ENCODE measurements at regions not wholly inside any gene's neighbourhood (a gene's known extent, or its start where the extent isn't known, plus 50 kb on each side); places are given as distances from the start of the nearest gene placed in this dataset.

DNA sequence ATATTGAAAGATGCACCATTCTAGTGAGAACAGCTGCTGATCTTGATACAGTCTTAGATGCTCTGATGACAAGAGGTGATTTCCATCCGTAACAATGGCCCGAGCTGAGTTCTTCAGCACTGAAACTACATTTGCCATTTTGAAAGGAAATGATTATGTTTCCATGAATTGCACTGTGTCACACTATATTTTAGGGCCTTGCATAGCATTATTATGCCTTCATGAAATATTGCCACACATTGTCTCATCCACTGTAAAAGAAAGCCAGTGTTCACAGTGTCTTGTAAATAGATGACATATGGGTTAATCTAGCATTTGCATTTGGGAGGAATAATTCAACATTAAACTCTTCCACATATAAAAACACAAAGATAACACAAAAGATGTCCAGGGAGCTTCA, 438.3 kb upstream of the PSMD7 start:
- Histone ChIP-seq H3K4me1 (no peaks in the 10 kb centered on the region), H3K27ac (no peak overlapping the region), H3K79me2 (no peaks in the 10 kb centered on the region), H3K9me3 (ENCODE audit: control insufficient read depth, low read length) (no peaks in the 10 kb centered on the region), H3K4me3 (ENCODE audit: low read depth, low read length) (no peak overlapping the region), H3K27me3 (ENCODE audit: control insufficient read depth, insufficient read depth, low read length) (no peaks in the 10 kb centered on the region), H3K4me2 (ENCODE audit: low read length) (no peak overlapping the region), H3K9ac (no peak overlapping the region), H3K36me3 (ENCODE audit: control insufficient read depth, insufficient read depth, low read length) (no peaks in the 10 kb centered on the region), H2AFZ (no peak overlapping the region)
- TF ChIP-seq, protein P1, sequence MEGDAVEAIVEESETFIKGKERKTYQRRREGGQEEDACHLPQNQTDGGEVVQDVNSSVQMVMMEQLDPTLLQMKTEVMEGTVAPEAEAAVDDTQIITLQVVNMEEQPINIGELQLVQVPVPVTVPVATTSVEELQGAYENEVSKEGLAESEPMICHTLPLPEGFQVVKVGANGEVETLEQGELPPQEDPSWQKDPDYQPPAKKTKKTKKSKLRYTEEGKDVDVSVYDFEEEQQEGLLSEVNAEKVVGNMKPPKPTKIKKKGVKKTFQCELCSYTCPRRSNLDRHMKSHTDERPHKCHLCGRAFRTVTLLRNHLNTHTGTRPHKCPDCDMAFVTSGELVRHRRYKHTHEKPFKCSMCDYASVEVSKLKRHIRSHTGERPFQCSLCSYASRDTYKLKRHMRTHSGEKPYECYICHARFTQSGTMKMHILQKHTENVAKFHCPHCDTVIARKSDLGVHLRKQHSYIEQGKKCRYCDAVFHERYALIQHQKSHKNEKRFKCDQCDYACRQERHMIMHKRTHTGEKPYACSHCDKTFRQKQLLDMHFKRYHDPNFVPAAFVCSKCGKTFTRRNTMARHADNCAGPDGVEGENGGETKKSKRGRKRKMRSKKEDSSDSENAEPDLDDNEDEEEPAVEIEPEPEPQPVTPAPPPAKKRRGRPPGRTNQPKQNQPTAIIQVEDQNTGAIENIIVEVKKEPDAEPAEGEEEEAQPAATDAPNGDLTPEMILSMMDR (IDR thresholded peaks at IDR 0.05) = no peak

DNA sequence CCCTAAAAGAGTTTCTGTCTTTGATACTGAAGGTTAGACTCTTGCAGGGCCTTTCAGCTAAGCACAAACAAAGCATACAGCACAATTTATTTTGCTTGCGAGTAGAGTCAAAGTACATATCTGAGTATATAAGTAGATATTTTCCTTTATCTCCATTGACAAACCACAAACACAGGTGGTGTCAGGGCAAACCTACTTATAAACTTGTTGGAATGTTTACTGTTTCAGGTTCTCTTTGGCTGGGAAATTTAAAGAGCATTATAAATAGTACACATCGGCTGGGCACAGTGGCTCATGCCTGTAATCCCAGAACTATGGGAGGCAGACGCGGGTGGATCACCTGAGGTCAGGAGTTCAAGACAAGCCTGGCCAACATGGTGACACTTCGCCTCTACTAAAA, 442.6 kb upstream of the PSMD7 start:
- TF ChIP-seq, protein P1 (IDR thresholded peaks at IDR 0.05) = no peak
- Histone ChIP-seq H3K4me3 (ENCODE audit: low read depth, low read length) (no peak overlapping the region), H3K9ac (no peak overlapping the region), H3K27me3 (ENCODE audit: control insufficient read depth, insufficient read depth, low read length) (no peaks in the 10 kb centered on the region), H3K36me3 (ENCODE audit: control insufficient read depth, insufficient read depth, low read length) (no peaks in the 10 kb centered on the region), H3K4me1 (no peaks in the 10 kb centered on the region), H3K79me2 (no peaks in the 10 kb centered on the region), H2AFZ (no peak overlapping the region), H3K4me2 (ENCODE audit: low read length) (no peak overlapping the region), H3K9me3 (ENCODE audit: control insufficient read depth, low read length) (no peaks in the 10 kb centered on the region), H3K27ac (no peak overlapping the region)

DNA sequence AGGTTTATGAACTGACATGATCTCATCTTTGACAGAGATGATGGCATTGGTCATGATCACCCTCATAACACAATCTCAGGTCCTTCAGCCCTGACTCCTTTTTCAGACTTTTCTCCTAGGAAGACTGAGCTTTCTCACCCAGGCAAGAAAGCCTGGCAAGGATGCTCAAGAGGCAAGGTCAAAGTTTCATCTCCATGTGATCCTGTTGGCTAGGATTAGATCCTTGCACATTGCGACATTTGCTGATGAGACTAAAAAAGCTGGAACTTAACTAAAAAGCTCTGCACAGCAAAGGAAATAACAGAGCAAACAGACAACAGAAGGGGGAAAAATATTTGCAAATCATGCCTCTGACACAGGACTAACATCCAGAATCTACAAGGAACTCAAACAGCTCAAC, 444.1 kb upstream of the PSMD7 start:
- H3K9ac ChIP-seq = no peak overlapping the region
- H3K36me3 ChIP-seq (ENCODE audit: control insufficient read depth, insufficient read depth, low read length) = no peaks in the 10 kb centered on the region
- H3K79me2 ChIP-seq = no peaks in the 10 kb centered on the region
- no peak overlapping the region for H3K27ac ChIP-seq
- H3K4me1 ChIP-seq = no peaks in the 10 kb centered on the region
- H3K27me3 ChIP-seq (ENCODE audit: control insufficient read depth, insufficient read depth, low read length) = no peaks in the 10 kb centered on the region
- TF ChIP-seq, protein P1 (IDR thresholded peaks at IDR 0.05) = no peak
- H3K4me2 ChIP-seq (ENCODE audit: low read length) = no peak overlapping the region
- no peak overlapping the region for H3K4me3 ChIP-seq (ENCODE audit: low read depth, low read length)
- no peaks in the 10 kb centered on the region for H3K9me3 ChIP-seq (ENCODE audit: control insufficient read depth, low read length)
- H2AFZ ChIP-seq = no peak overlapping the region

DNA sequence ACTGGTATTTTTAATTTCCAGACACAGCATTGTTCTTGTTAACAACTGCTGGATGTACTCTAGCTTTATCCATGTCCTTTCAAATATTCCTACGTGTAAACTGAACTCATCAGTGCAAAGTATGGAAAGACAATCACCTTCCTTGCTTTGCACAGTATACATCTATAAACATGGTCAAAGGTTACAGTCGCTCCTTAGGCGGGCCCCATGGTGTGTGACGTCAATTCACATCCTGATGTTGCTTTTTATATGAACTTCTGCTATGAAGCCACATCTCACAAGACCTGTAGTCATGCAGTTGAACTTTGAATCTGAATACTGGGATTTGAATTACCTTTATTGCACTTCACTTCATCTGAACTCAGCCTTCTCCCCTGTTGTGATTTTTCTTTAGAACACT, 447.6 kb upstream of the PSMD7 start:
- H3K27ac ChIP-seq = no peak overlapping the region
- H2AFZ ChIP-seq = no peak overlapping the region
- no peak overlapping the region for H3K4me3 ChIP-seq (ENCODE audit: low read depth, low read length)
- no peak overlapping the region for H3K9ac ChIP-seq
- no peaks in the 10 kb centered on the region for H3K9me3 ChIP-seq (ENCODE audit: control insufficient read depth, low read length)
- no peaks in the 10 kb centered on the region for H3K79me2 ChIP-seq
- no peak overlapping the region for H3K4me2 ChIP-seq (ENCODE audit: low read length)
- no peaks in the 10 kb centered on the region for H3K36me3 ChIP-seq (ENCODE audit: control insufficient read depth, insufficient read depth, low read length)
- H3K4me1 ChIP-seq = no peaks in the 10 kb centered on the region
- TF ChIP-seq, protein P1 (IDR thresholded peaks at IDR 0.05) = no peak
- no peaks in the 10 kb centered on the region for H3K27me3 ChIP-seq (ENCODE audit: control insufficient read depth, insufficient read depth, low read length)

DNA sequence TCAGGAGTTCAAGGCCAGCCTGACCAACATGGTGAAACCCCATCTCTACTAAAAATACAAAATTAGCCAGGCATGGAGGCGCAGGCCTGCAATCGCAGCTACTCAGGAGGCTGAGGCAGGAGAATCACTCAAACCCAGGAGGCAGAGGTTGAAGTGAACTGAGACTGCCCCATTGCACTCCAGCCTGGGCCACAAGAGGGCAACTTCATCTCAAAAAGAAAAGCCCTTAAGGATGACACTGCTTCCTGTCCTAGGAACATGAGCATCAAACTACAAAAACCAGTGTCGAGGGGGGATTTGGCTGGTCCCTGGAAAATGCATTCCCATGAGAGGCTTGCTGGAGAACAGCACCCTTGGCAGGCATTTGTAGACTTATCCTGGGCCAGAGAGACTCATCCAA, 449.5 kb upstream of the PSMD7 start:
- TF ChIP-seq, protein P1 (IDR thresholded peaks at IDR 0.05) = no peak
- H2AFZ ChIP-seq = no peak overlapping the region
- H3K36me3 ChIP-seq (ENCODE audit: control insufficient read depth, insufficient read depth, low read length) = no peaks in the 10 kb centered on the region

More for the DNA sequence above, 449.5 kb upstream of the PSMD7 start:
- Histone ChIP-seq H3K4me1 (no peaks in the 10 kb centered on the region), H3K4me2 (ENCODE audit: low read length) (no peak overlapping the region), H3K27ac (no peak overlapping the region), H3K27me3 (ENCODE audit: control insufficient read depth, insufficient read depth, low read length) (no peaks in the 10 kb centered on the region), H3K79me2 (no peaks in the 10 kb centered on the region), H3K9ac (no peak overlapping the region), H3K9me3 (ENCODE audit: control insufficient read depth, low read length) (no peaks in the 10 kb centered on the region), H3K4me3 (ENCODE audit: low read depth, low read length) (no peak overlapping the region)
